ENCODE measurements at regions not wholly inside any gene's neighbourhood (a gene's known extent, or its start where the extent isn't known, plus 50 kb on each side); places are given as distances from the start of the nearest gene placed in this dataset.

GRCh38 chr13:80894917-80895316 lies 554.0 kb upstream of the SPRY2 start:
- Histone ChIP-seq H3K9me3 (ENCODE audit: severe bottlenecking) (no peaks in the 10 kb centered on the region), H3K36me3 (ENCODE audit: low read depth) (no peaks in the 10 kb centered on the region), H3K4me3 (ENCODE audit: severe bottlenecking) (no peak overlapping the region), H3K27me3 (ENCODE audit: insufficient read depth, poor library complexity, severe bottlenecking) (no peaks in the 10 kb centered on the region), H3K4me1 (ENCODE audit: insufficient read depth, poor library complexity, severe bottlenecking) (no peaks in the 10 kb centered on the region), H3K27ac (ENCODE audit: poor library complexity, severe bottlenecking) (no peak overlapping the region)
- no peak for TF ChIP-seq CTCF (IDR thresholded peaks at IDR 0.05; ENCODE audit: poor library complexity, severe bottlenecking)
- no peak for DNase-seq (ENCODE audit: low spot score)
- no peak for ATAC-seq (ENCODE audit: low read depth)

- TF ChIP-seq CTCF (IDR thresholded peaks at IDR 0.05; ENCODE audit: poor library complexity, severe bottlenecking) = no peak
- ATAC-seq (ENCODE audit: low read depth) (no peak), DNase-seq (ENCODE audit: low spot score) (no peak)
- no peak overlapping the region for H3K27ac ChIP-seq (ENCODE audit: poor library complexity, severe bottlenecking)
- H3K27me3 ChIP-seq (ENCODE audit: insufficient read depth, poor library complexity, severe bottlenecking) = no peaks in the 10 kb centered on the region
- no peaks in the 10 kb centered on the region for H3K4me1 ChIP-seq (ENCODE audit: insufficient read depth, poor library complexity, severe bottlenecking)
- no peaks in the 10 kb centered on the region for H3K36me3 ChIP-seq (ENCODE audit: low read depth)
- H3K4me3 ChIP-seq (ENCODE audit: severe bottlenecking) = no peak overlapping the region
- H3K9me3 ChIP-seq (ENCODE audit: severe bottlenecking) = no peaks in the 10 kb centered on the region
These were observed 548.9 kb upstream of the SPRY2 start for GRCh38 chr13:80889829-80890228.

- Histone ChIP-seq H3K27me3 (ENCODE audit: insufficient read depth, poor library complexity, severe bottlenecking) (no peaks in the 10 kb centered on the region), H3K36me3 (ENCODE audit: low read depth) (no peaks in the 10 kb centered on the region), H3K9me3 (ENCODE audit: severe bottlenecking) (no peaks in the 10 kb centered on the region), H3K4me1 (ENCODE audit: insufficient read depth, poor library complexity, severe bottlenecking) (no peaks in the 10 kb centered on the region), H3K4me3 (ENCODE audit: severe bottlenecking) (no peak overlapping the region), H3K27ac (ENCODE audit: poor library complexity, severe bottlenecking) (no peak overlapping the region)
- ATAC-seq (ENCODE audit: low read depth) = no peak
- DNase-seq (ENCODE audit: low spot score) = no peak
- no peak for TF ChIP-seq CTCF (IDR thresholded peaks at IDR 0.05; ENCODE audit: poor library complexity, severe bottlenecking)
These were observed 547.5 kb upstream of the SPRY2 start for GRCh38 chr13:80888390-80888789.

GRCh38 chr13:80884056-80884785 lies 543.3 kb upstream of the SPRY2 start:
- no peak for TF ChIP-seq CTCF (IDR thresholded peaks at IDR 0.05; ENCODE audit: poor library complexity, severe bottlenecking)
- Histone ChIP-seq H3K36me3 (ENCODE audit: low read depth) (no peaks in the 10 kb centered on the region), H3K9me3 (ENCODE audit: severe bottlenecking) (no peaks in the 10 kb centered on the region), H3K27ac (ENCODE audit: poor library complexity, severe bottlenecking) (no peak overlapping the region), H3K4me1 (ENCODE audit: insufficient read depth, poor library complexity, severe bottlenecking) (peaks cover 12% of the 10 kb centered on the region), H3K27me3 (ENCODE audit: insufficient read depth, poor library complexity, severe bottlenecking) (no peaks in the 10 kb centered on the region), H3K4me3 (ENCODE audit: severe bottlenecking) (no peak overlapping the region)
- ATAC-seq (ENCODE audit: low read depth) (no peak), DNase-seq (ENCODE audit: low spot score) (no peak)

GRCh38 chr13:80883545-80883944 lies 542.6 kb upstream of the SPRY2 start:
- no peaks in the 10 kb centered on the region for H3K36me3 ChIP-seq (ENCODE audit: low read depth)
- DNase-seq (ENCODE audit: low spot score) (no peak), ATAC-seq (ENCODE audit: low read depth) (no peak)
- H3K27me3 ChIP-seq (ENCODE audit: insufficient read depth, poor library complexity, severe bottlenecking) = no peaks in the 10 kb centered on the region
- no peak overlapping the region for H3K4me3 ChIP-seq (ENCODE audit: severe bottlenecking)
- H3K4me1 ChIP-seq (ENCODE audit: insufficient read depth, poor library complexity, severe bottlenecking) = peaks cover 12% of the 10 kb centered on the region
- H3K27ac ChIP-seq (ENCODE audit: poor library complexity, severe bottlenecking) = no peak overlapping the region
- H3K9me3 ChIP-seq (ENCODE audit: severe bottlenecking) = no peaks in the 10 kb centered on the region
- no peak for TF ChIP-seq CTCF (IDR thresholded peaks at IDR 0.05; ENCODE audit: poor library complexity, severe bottlenecking)
